GM18868 (cell line): ENCODE measurements at regions not wholly inside any gene's neighbourhood (a gene's known extent, or its start where the extent isn't known, plus 50 kb on each side); places are given as distances from the start of the nearest gene placed in this dataset.
A peak's percentile ranks its signal among the peaks of the same experiment; 100 is the strongest.

ENCODE experiments used
- ATAC-seq: cut with Tn5 transposase; IDR thresholded peaks from one replicate; pipeline ENCODE4 v1.9.1; 2021; ENCODE audit warnings: mild to moderate bottlenecking, moderate library complexity; ENCODE audit not compliant: unreplicated experiment

DNA sequence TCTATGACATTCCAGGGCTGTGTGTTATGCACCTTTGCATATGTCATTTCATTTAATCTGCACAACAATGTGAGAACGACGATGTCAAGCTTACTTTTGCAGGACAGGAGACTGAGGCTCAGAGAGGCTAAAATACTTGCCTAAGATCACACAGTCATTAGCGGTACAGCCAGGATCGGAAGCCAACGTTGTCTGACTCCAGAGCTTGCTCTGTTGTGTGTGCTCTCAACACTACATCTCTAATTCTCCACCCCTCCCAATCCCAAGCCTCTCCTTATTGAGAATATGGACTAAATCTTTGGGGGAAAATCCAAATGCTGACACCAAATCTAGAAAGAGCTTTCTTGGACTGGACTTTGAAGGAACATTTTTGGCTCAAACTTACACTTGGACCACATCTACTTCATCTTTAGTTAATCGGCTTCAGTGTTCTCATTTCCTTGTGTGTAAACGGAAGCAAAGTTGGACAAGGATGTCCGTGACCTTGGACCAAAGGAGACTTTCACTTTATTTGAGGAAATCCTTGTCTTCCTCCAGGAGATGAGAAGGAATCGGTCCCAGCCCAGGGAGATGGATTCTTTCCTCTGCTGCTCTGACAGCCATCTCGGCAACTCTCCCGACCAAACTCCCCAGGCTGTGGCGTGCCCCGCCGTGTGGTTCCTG, 242.4 kb downstream of the LPIN1 start:
- no peak for ATAC-seq

DNA sequence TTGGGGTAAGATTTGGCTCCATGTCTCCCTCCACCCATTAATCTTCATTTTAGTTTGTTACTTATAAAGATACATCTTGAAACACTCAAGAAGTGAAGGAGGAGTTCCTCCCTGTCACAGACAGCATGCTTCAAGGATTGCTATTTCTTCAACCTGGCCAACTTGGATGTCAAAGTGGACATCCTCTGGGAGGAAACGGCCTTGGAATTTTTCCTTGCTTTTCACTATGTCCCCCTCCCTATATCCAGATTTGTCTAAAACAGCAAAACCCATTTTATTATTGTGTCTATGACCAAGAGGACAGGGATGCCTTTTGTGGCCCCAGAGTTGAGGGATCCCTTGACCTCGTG, 242.9 kb downstream of the LPIN1 start:
- ATAC-seq, result no peak

DNA sequence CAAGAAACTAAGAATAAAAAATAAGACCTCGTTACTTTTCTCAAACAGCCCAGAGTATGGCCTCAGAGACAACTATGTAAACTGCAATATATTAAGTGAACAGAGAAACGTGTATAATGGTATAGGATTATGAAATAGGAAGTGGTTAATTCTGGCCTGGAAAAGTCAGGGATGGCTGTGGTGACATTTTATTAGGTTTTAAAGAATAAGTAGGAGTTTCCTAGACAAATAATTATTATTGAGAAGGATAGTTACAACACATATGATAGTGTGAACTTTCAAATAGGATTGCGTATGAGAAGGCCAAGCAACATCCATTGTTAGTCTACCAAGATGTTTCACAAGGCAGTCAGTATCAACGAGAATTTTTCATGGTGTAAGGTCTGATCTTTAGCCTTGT, 244.1 kb downstream of the LPIN1 start:
- no peak for ATAC-seq

DNA sequence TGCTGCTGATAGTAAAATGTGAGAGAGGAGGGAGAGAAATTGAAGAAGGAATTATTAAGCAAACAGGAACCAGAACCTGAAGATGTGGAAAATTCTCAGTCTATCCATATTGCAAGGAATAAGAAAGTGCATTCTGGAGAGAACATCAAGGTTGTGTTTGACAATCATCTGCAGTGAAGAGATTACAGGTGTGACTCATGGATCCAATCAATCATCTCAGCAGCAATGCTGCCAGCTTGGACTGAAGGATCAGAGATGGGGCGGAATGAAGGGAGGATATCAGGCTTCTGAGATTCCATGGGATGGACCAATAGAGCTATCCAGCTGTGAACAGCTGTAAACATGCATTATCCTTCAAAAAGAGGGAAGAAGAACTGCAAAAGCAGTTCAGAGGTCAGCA, 247.3 kb downstream of the LPIN1 start:
- ATAC-seq, result no peak

DNA sequence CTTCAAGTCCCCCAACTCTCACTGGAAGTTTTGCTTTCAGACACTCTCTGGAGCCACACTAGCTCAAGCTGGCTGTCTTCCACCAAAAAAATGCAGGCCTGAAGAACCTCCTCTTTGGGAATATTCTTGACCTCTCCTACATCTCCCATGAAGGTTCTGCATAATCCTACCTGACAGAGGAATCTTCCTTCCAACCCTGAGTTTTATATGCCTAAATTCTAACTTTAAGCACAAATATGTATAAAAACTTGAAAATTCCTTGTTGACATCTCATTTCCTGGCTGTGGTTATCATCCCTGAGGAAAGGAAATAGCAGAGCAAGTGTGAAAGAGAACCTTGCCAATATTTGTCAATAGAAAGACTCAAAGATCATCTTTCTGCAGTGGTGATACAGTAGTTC, 249.0 kb downstream of the LPIN1 start:
- ATAC-seq, result no peak

DNA sequence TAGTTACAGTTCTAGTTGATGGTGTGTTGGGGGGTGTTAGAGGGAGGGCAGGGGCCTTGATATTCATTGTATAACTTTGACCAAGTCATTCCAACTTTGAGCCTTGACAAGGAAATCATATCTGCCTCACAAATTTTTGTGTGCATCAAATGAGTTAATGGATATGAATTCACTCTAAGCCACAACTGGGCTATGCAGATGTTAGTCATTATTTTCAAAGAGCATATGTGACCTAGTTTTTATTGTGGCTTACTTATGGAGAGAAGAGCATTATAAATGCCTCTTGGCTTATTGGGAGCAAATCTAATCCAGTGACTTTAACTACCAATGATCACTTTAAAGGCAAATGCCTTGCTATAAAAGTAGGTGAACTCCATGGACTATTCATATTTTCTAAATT, 250.2 kb downstream of the LPIN1 start:
- no peak for ATAC-seq

DNA sequence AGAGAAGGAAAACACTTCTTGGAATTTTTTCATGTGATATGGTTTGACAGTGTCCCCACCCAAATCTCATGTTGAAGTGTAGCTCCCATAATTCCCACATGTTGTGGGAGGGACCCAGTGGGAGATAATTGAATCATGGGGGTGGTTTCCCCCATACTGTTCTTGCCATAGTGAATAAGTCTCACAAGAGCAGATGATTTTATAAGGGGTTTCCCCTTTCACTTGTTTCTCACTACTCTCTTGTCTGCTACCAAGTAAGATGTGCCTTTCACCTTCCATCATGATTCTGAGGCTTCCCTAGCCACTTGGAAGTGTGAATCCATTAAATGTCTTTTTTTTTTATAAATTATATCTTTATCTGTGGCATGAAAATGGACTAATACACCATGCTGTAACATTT, 250.7 kb downstream of the LPIN1 start:
- ATAC-seq, result no peak

DNA sequence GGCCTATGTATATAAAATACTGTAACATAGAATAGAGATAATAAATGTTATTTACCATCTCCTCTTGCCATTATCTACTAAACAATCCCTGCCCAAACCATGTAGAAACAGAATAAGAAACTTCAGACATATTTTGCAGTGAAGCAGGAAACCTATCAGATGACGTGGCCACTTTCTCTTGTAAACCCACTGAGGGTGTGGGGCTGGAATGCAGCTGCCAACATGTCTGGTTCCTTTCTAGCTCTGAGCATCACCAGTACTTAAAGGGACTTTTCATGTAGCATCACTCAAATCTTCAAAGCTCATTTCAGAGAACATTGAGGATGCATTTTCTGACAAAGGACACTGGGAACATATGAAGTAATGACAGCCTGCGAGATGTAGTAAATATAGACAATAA, 251.8 kb downstream of the LPIN1 start:
- ATAC-seq, result peak; percentile 84

DNA sequence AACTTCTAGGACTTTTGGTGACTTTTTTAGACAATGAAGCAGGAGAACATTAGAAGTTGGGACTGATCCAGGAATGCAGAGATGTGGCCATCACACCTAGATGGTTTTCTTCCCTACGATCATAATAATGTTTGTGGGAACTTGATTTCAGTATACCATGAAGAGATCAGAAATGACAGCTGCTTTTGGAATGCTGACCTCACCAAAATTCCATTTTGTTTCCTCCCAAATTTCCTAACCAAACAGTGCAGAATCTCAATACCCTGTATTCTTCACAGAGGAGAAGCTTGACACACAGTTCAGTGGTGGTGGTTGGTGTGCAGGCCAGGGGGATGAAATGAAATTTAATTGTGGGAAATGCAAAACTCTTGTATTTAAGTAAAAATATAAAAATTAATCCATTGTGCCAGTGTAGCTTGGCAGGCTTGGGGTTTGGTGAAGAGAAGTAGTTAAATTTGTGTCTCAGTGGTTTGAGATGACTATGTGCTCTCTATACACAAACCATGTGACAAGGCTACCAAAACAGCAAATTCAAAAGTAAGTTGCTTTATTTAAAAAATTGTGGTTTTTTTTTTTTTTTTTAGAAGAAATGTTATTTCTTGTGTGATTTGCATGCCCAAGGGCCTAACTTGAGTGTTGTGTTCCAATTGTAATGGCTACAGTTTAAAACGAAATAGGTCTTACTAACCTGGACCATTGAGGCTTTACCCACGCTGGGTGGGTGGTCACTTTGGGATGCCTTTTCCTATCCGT, 252.4 kb downstream of the LPIN1 start:
- peak; percentile 69 for ATAC-seq

DNA sequence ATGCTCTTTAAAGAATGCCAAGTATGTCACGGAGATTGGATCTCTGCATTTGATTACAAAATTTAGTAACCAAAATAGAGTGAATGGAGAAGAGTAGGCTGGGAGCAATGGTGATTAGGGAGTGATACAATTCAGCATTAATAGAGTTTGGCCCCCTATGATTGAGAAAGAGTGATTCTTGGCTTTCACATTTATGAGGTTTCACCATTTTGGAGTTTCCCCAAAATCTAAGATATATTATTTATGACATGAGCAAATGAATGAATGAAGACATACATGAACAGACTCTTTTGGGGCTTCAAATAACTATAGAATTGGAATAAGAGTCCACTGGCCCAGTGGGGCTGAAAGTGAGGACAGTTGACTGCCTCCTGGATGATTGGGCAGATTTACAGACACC, 255.2 kb downstream of the LPIN1 start:
- no peak for ATAC-seq

DNA sequence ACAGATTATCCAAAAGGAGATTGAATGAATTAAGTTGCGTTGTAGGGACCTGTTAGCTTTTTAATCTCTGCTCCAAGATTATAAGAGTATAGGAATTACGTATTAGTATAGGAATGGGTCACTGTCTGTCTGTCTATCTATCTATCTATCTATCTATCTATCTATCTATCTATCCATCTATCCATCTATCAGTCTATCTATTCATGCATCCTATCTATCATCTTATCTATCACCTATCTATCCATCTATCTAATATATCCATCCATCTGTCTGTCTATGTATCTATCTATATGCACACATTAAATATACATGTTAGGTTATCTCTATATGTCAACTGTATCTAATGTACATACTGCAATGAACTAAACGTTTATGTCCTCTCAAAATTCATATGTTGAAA, 255.8 kb downstream of the LPIN1 start:
- no peak for ATAC-seq

DNA sequence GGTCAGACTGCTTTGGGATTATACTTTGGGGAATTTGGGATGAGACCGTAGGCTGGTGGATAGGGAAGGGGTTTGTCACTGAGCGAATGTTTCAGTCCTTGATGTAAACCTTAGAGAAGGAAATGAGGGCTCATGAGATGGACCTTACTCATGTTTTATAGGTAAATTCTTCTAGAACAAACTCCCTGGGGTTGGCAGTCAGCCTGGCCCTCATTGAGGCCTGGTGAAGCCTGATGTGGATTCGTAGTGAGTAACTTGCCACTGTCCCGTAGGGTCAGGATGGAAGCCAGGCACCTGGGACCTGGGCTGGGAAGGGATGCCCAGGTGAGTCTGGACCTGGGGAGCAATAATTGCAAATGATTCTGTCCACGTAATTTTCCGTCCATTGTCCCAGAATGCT, 258.3 kb downstream of the LPIN1 start:
- no peak for ATAC-seq

DNA sequence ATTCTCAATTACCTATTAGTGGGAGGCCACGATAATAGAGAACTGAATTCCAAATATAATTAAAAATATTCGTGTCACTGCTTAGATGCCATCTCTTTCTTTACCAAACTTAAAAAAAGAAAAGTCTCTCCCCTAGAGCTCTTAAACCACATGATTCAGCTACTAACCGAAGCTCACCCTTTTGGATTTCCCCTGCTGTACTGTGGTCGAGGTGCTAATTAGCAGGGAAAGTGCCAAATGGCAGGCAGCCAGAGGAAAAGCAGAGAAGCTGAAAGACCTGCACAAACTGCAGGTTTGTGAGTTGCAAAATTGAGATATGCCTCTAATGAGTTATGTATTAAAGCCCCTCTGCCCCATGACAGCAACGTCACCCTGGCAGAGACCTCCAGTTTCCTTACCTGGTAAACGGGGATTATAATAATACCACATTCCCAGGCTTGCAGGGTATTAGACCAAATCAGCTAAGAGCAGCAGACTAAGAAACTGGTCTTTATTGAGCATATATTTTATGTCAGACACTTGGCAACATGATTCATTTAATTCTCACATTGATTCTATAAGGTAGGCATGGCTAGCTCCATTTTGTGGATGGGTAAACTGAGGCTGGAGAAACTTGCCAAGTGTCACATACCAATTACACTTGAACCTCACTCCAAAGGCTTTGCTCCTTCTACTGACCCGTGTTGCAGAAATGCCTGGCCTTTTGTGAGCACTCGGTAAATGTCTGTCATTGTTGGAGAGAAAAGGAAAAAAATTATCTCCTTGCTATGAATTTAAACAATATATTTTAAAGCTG, 259.7 kb downstream of the LPIN1 start:
- peak; percentile 80 for ATAC-seq

DNA sequence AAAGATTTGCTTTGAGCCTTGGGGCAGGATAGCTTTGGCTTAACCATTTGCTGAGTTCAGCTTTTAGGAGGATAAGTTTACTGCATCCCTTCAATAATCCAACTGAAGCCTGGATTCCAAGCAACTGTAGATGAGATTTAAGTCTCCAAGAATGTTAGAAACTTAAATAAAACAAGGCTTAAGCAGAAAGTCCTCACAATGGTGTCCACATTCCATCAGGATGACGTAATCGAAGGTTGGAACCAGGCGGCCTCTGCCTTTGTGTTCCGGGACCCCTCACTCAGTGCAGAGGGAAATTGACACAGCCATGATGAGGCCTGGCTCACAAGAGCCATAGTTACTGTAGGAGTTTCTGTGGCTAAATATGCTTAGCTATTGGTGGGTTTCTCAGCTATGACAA, 260.4 kb downstream of the LPIN1 start:
- no peak for ATAC-seq

DNA sequence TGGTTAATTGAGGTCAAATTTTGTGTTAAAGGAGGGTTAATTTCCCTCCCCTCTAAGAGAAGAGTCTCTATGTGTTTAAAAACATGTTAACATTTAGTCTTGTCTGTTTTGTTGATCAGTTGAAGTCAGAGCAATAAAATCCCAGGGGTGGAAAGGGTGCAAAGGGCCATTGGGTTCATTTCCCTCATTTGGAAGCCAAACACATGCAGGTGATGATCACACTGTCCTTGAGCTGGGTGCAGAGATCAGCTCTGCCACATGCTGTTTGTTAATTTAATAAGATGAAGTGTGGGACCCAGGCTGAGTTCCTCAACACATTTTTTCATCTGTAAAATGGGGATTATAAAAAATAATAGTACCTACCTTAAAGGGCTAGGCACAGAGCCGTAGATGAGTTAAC, 260.9 kb downstream of the LPIN1 start:
- ATAC-seq, result no peak

DNA sequence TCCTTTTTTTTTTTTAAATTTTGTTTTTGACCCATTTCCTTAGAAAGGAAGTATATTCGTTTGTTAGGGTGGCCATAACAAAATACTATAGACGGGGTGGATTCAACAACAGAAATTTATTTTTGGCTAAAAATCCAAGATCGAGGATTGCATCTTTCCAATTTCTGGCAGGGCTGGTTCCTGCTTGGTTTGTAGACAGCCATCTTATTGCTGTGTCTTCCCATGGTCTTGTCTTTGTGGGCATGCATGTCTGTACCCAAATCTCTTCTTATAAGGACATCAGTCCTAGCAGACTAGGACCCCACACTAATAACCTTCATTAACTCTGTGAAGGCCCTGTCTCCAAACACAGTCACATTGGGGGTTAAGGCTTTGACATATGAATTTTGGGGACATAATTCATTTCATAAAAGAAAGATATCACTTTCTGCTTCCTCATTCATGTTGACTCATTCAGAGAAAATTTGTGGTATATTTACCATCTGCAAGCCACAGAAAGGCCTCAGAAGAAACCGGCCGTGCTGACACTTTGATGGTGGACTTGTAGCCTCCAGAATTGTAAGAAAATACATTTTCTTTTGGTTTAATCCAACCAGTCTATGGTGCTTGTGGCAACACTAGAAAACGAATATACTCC, 262.1 kb downstream of the LPIN1 start:
- peak; percentile 81 for ATAC-seq

DNA sequence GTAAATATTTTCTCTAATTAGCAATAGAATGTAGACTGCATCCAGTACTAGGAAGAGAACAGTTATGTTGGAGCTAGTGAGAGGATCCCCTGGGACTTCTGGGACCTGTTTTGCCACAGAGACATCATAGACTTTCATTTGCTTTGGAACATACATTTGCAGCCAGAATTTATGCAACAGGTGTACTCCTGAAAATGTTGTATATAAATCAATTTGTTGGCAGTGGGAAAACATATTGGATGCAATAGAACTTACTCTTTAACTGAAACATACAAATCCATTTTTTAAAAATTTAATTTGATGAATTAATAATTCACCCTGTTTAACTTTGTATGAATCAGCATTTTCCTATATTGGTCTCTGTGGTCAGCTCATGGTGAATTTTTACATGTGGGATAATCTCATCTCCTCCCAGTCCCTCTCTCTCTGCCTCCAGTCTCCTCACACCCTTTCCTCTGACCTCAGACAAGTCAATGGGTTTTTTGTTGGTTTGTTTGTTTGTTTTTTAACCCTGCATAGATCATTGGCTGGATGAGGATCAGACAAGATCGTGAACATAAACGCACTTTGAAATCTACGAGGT, 263.0 kb downstream of the LPIN1 start:
- no peak for ATAC-seq

DNA sequence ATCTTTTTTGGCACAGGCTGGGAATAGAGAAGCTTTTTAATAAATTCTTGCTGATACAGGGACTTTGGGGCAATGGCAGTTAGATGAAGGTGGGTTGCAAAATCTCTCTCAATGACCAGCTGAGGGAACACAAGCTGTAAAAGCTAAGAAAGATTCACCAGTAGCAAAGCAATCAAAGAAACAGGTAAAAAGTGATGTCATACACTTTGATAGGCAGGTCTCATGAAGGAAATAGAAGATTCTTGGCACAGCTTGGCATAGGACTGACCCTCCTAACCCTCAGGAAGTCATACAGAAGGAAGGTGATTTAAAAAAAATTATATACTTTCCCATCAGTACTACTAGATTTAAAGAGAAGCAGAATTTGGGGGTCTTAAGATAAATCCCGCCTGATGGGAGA, 263.6 kb downstream of the LPIN1 start:
- ATAC-seq, result no peak

DNA sequence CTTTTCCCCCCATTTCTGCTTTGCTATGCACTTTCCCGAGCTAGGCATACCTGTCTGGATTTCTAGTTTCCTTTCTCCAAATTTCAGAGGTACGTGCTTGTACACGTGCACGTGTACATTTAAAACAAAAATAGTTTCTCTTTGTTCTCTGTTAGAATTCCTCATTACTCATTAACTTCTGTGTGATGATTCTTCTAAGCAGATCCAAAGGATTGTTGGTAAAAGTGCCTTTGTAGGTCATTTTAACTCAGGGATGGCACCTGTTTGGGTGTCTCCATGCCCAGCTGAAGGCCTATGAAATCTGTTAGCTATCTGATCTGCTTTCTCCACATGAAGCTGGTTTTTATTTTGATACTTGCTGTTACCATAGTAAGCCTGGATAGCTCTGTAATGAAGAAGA, 264.3 kb downstream of the LPIN1 start:
- ATAC-seq, result no peak

DNA sequence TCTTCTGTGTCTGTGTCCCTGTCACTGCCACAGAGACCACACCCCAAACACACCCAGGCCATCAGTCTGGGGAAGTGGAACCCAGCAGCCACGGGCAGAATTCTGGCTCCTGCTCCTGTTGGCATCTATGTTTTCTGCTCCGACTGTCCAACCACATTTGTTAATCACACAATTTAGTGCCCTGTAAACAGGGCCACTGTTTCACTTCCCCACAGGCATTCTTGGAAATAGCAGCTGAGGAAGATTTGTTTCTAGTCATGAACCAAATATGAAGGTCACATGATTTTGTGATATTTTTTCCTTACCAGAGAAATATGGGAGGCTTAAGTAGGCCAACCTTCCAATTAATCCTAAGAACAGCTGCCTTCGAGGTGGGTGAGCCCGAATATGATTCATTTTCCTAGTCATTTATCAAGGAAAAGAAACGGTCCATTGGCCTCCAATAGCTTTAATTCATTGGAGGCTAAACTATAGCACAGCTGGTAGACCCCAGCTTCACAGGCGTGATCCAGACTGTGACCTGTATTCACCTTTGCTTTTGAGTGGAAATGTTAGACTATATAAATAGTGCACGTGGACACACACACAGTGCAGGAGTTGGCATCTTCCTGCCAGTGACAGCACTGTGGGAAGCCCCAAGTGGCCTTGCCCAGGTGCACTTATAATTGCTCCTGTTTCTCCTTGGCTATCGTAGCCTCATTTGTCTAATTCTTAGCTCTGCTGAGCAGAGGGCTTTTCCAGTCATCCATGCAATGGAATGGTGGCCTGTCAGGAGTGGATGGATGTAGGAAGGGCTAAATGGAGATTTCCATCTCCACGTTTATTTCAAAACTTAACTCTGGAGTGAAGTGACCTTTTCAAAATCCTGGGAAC, 267.9 kb downstream of the LPIN1 start:
- ATAC-seq, result peak; percentile 44
